Endothelial cell of umbilical vein (primary cell): ENCODE measurements at regions not wholly inside any gene's neighbourhood (a gene's known extent, or its start where the extent isn't known, plus 50 kb on each side); places are given as distances from the start of the nearest gene placed in this dataset.

Source experiments
- BruUV-seq: library from RNA; stranded (reverse); fragments of 400-500 nt; replicated peaks from 2 replicates; lab custom pipeline; 2021; lab: Mats Ljungman, UMichigan
- CTCF ChIA-PET: fragments of 300-600, 350-600 bp; sonication (Branson Sonifier 250); formaldehyde crosslinking; loops from one replicate; lab custom pipeline; 2021; ENCODE audit warnings: antibody characterized with exemption, inconsistent platforms; lab: Charles Lee
- POLR2A ChIA-PET: fragments of 300-600, 350-600 bp; sonication (Branson Sonifier 250); formaldehyde crosslinking; loops from one replicate; lab custom pipeline; 2021; ENCODE audit warnings: antibody characterized with exemption, inconsistent platforms; lab: Charles Lee
- DNase-seq: peaks from one replicate; pipeline ENCODE4 v3.0.0-alpha.2; 2011; ENCODE audit warnings: low read depth, low spot score
- FAIRE-seq: peaks from 2 replicates; lab custom pipeline; 2011; peaks lifted over from hg19 to GRCh38; lab: Jason Lieb, UNC
- H2AFZ ChIP-seq: 2 replicates; pipeline ENCODE4 v1.6.0; 2012; ENCODE audit warnings: low read depth, low read length, control low read depth, inconsistent platforms
- H3K27ac ChIP-seq: 2 replicates; pipeline ENCODE4 v1.5.1; 2011; ENCODE audit warnings: low read depth, mild to moderate bottlenecking, control low read depth, low read length, moderate library complexity; ENCODE audit not compliant: insufficient read depth
- H3K27me3 ChIP-seq, 2 experiments: 2 replicates each; pipeline versions ENCODE4 v1.6.0 to v1.6.1; 2011; ENCODE audit warnings: low read length in 2 of 2, mixed read lengths in 1 of 2; ENCODE audit not compliant: control insufficient read depth in 2 of 2, insufficient read depth in 2 of 2
- H3K36me3 ChIP-seq, 2 experiments: 2 replicates in 1 of 2; 3 replicates in 1 of 2; pipeline ENCODE4 v1.5.1; 2011; ENCODE audit warnings: low read length in 2 of 2, mild to moderate bottlenecking in 1 of 2, moderate library complexity in 1 of 2; ENCODE audit not compliant: control insufficient read depth in 2 of 2, insufficient read depth in 2 of 2; ENCODE audit errors: extremely low read depth in 1 of 2
- H3K4me1 ChIP-seq: 3 replicates; pipeline ENCODE4 v1.5.1; 2011; ENCODE audit warnings: mild to moderate bottlenecking, low read length; ENCODE audit not compliant: control insufficient read depth, insufficient read depth; ENCODE audit errors: extremely low read depth
- H3K4me2 ChIP-seq: 2 replicates; pipeline ENCODE4 v1.6.1; 2011; ENCODE audit warnings: low read length, control low read depth, mixed read lengths; ENCODE audit not compliant: insufficient read depth
- H3K4me3 ChIP-seq, 3 experiments: fragments of 200-600 bp in 1 of 3; sonication (generic), shearing (Covaris generic) in 1 of 3; replicated peaks in 1 of 3; 2 replicates each; pipeline ENCODE4 v1.5.1; 2011 to 2016; ENCODE audit warnings: control low read depth in 3 of 3, low read length in 3 of 3, mild to moderate bottlenecking in 2 of 3, inconsistent platforms in 1 of 3, low read depth in 1 of 3, moderate library complexity in 1 of 3; ENCODE audit not compliant: insufficient read depth in 1 of 3
- H3K79me2 ChIP-seq: 2 replicates; pipeline ENCODE4 v1.6.0; 2012; ENCODE audit warnings: low read length, inconsistent platforms; ENCODE audit not compliant: control insufficient read depth, insufficient read depth
- H3K9ac ChIP-seq: replicated peaks from 2 replicates; pipeline ENCODE3; 2011; ENCODE audit warnings: low read length, control low read depth; ENCODE audit not compliant: insufficient read depth; ENCODE audit errors: extremely low read depth
- H3K9me1 ChIP-seq: replicated peaks from 3 replicates; pipeline ENCODE4 v1.6.0; 2011; ENCODE audit warnings: mild to moderate bottlenecking, low read length; ENCODE audit not compliant: control insufficient read depth, insufficient read depth; ENCODE audit errors: extremely low read depth
- H3K9me3 ChIP-seq: replicated peaks from 2 replicates; pipeline ENCODE4 v1.5.1; 2012; ENCODE audit warnings: low read length, inconsistent platforms; ENCODE audit not compliant: control insufficient read depth, insufficient read depth
- H4K20me1 ChIP-seq: replicated peaks from 2 replicates; pipeline ENCODE3; 2011; ENCODE audit warnings: mild to moderate bottlenecking, low read length; ENCODE audit not compliant: control insufficient read depth, insufficient read depth; ENCODE audit errors: extremely low read depth
- CTCF ChIP-seq, 2 donors: IDR thresholded peaks; 1 replicate in 1 of 2; 2 replicates in 1 of 2; pipeline ENCODE4 v1.5.1; 2011; ENCODE audit warnings: low read length in 2 of 2, mild to moderate bottlenecking in 2 of 2, moderate library complexity in 2 of 2, control low read depth in 1 of 2, inconsistent platforms in 1 of 2, low read depth in 1 of 2; ENCODE audit not compliant: insufficient read depth in 1 of 2; ENCODE audit errors: extremely low read depth in 1 of 2
- EZH2 ChIP-seq: IDR thresholded peaks from 2 replicates; pipeline ENCODE4 v1.6.1; 2012; ENCODE audit warnings: borderline replicate concordance, low read depth, mild to moderate bottlenecking, moderate library complexity, low read length, inconsistent platforms; ENCODE audit not compliant: severe bottlenecking
- FOS ChIP-seq: IDR thresholded peaks from 2 replicates; pipeline ENCODE4 v1.6.1; 2011; ENCODE audit warnings: mild to moderate bottlenecking, low read length, moderate library complexity, borderline replicate concordance; ENCODE audit not compliant: insufficient read depth
- GATA2 ChIP-seq: IDR thresholded peaks from 2 replicates; pipeline ENCODE4 v1.7.0; 2011; ENCODE audit warnings: low read depth, mild to moderate bottlenecking, moderate library complexity, mixed read lengths, low read length; ENCODE audit not compliant: insufficient read length, insufficient read depth
- JUN ChIP-seq: IDR thresholded peaks from 2 replicates; pipeline ENCODE4 v1.6.1; 2011; ENCODE audit warnings: borderline replicate concordance, low read depth; ENCODE audit not compliant: insufficient read length, insufficient read depth
- MAX ChIP-seq: IDR thresholded peaks from 2 replicates; pipeline ENCODE4 v1.6.1; 2011; ENCODE audit not compliant: insufficient read depth, insufficient read length
- MYC ChIP-seq: IDR thresholded peaks from one replicate; pipeline ENCODE4 v1.6.1; 2011; ENCODE audit warnings: mild to moderate bottlenecking, low read depth, low read length
- POLR2A ChIP-seq: IDR thresholded peaks from 2 replicates; pipeline ENCODE4 v1.6.1; 2012; ENCODE audit warnings: low read depth, mild to moderate bottlenecking, control low read depth, low read length
- POLR2AphosphoS5 ChIP-seq: IDR thresholded peaks from 2 replicates; pipeline ENCODE4 v1.6.1; 2012; ENCODE audit warnings: low read depth, mild to moderate bottlenecking, control low read depth, low read length, moderate library complexity; ENCODE audit not compliant: insufficient read depth
- dilution Hi-C: fragments of 300-500 bp; cut with MboI; formaldehyde crosslinking; loops from one replicate; pipeline ENCODE4 v1.15.0; 2019; ENCODE audit warnings: low sequenced_read_pairs; ENCODE audit not compliant: extremely low pct_ligation_motif_present
- intact Hi-C: fragments of 100-400 bp; cut with micrococcal nuclease; formaldehyde crosslinking; loops from one replicate; pipeline ENCODE4 v1.10.0; 2022

DNA sequence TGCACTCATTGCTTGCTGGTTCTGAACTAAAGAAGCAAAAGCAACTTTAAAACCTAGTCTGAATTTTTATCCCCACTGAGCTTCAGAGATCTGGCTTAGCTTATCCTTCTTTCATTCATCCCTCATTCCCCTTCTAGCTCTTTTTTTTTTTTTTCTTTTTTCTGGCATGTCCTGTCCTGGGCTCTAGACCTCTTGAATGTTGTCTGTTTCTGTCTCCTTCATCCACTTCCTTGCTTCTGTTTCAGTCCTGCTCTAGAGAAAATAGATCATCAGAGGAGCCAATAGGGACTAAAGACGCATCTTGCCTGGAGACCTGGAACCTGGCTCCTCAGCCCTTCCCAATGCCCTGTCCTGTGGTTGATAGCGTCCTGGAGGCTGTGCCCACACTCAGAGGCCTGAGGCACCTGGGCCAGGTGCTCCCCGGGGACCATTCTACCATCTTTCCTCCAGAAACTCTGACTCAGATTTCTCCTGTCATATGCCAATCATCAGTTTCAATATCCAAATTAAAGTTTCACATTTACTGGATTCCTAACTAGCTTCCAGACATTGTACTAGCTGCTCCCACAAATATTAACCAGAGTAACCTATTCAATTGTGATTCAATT, 115.7 kb upstream of the GATB start:
- no peaks in the 10 kb centered on the region for H3K4me1 ChIP-seq
- dilution Hi-C loops (no loop called here), intact Hi-C loops (no loop called here)
- H4K20me1 ChIP-seq: no peaks in the 10 kb centered on the region
- no peak for DNase-seq
- H3K27me3 ChIP-seq: no peaks in the 10 kb centered on the region
- ChIA-PET POLR2A (no interaction called here), CTCF (no interaction called here)
- no peak overlapping the region for H3K4me2 ChIP-seq
- no peaks in the 10 kb centered on the region for H3K9me1 ChIP-seq
- no TSS peak for BruUV-seq
- no peak for FAIRE-seq
- no peaks in the 10 kb centered on the region for H3K79me2 ChIP-seq
- H3K9me3 ChIP-seq: no peaks in the 10 kb centered on the region
- H2AFZ ChIP-seq: no peak overlapping the region
- H3K27ac ChIP-seq: no peak overlapping the region
- H3K9ac ChIP-seq: no peak overlapping the region
- H3K36me3 ChIP-seq: no peaks in the 10 kb centered on the region
- TF ChIP-seq GATA2 (no peak), POLR2AphosphoS5 (no peak), EZH2 (no peak), JUN (no peak), CTCF (IDR thresholded peaks at IDR 0.05; ENCODE audit: extremely low read depth in 1 of 2, insufficient read depth in 1 of 2, low read depth in 1 of 2, low read length in 2 of 2) (no peak), FOS (no peak), MAX (no peak), POLR2A (no peak), MYC (no peak)
- H3K4me3 ChIP-seq: no peak overlapping the region
